GM18502 (cell line): ENCODE measurements at regions not wholly inside any gene's neighbourhood (a gene's known extent, or its start where the extent isn't known, plus 50 kb on each side); places are given as distances from the start of the nearest gene placed in this dataset.
"Not testable (repeated sequence)": the region's sequence is repeated elsewhere in the genome, so short reads cannot be mapped to it uniquely, and the experiment has no call there.

Source experiments
- ATAC-seq: cut with Tn5 transposase; IDR thresholded peaks from one replicate; pipeline ENCODE4 v1.9.1; 2021; ENCODE audit warnings: mild to moderate bottlenecking; ENCODE audit not compliant: unreplicated experiment, poor library complexity

GRCh38 chr4:122100508-122100907 is 51.6 kb upstream of the BLTP1 start:
- ATAC-seq = no peak

GRCh38 chr4:122099896-122100295 is 52.2 kb upstream of the BLTP1 start:
- ATAC-seq = no peak

GRCh38 chr4:122091836-122092405 is 60.2 kb upstream of the BLTP1 start:
- no peak for ATAC-seq

- ATAC-seq = no peak
Measured at GRCh38 chr4:122091397-122091796, 60.7 kb upstream of the BLTP1 start.

- no peak for ATAC-seq
Measured at GRCh38 chr4:122090989-122091388, 61.1 kb upstream of the BLTP1 start.

- ATAC-seq = no peak
Measured at GRCh38 chr4:122086338-122087065, 65.6 kb upstream of the BLTP1 start.

GRCh38 chr4:122083989-122084388 is 68.1 kb upstream of the BLTP1 start:
- ATAC-seq = no peak

- ATAC-seq = no peak
Measured at GRCh38 chr4:122083351-122083750, 68.8 kb upstream of the BLTP1 start.

GRCh38 chr4:122082661-122083060 is 69.5 kb upstream of the BLTP1 start:
- no peak for ATAC-seq

GRCh38 chr4:122077653-122078052 is 74.5 kb upstream of the BLTP1 start:
- not testable (repeated sequence) for ATAC-seq

- ATAC-seq = not testable (repeated sequence)
Measured at GRCh38 chr4:122076835-122077234, 75.3 kb upstream of the BLTP1 start.

GRCh38 chr4:122073615-122074014 is 78.5 kb upstream of the BLTP1 start:
- no peak for ATAC-seq

- ATAC-seq = no peak
Measured at GRCh38 chr4:122065915-122066314, 86.2 kb upstream of the BLTP1 start.

- no peak for ATAC-seq
Measured at GRCh38 chr4:122065149-122065548, 87.0 kb upstream of the BLTP1 start.

GRCh38 chr4:122053186-122053585 is 98.9 kb upstream of the BLTP1 start:
- no peak for ATAC-seq

- no peak for ATAC-seq
Measured at GRCh38 chr4:122052677-122053076, 99.5 kb upstream of the BLTP1 start.

GRCh38 chr4:122050841-122051240 is 99.0 kb upstream of the TRPC3 start:
- no peak for ATAC-seq

- no peak for ATAC-seq
Measured at GRCh38 chr4:122047456-122048425, 95.9 kb upstream of the TRPC3 start.

- no peak for ATAC-seq
Measured at GRCh38 chr4:122046255-122046654, 94.4 kb upstream of the TRPC3 start.

- no peak for ATAC-seq
Measured at GRCh38 chr4:122045533-122045932, 93.7 kb upstream of the TRPC3 start.

GRCh38 chr4:122044501-122044900 is 92.6 kb upstream of the TRPC3 start:
- no peak for ATAC-seq
